PC-9 (cell line): ENCODE measurements at regions not wholly inside any gene's neighbourhood (a gene's known extent, or its start where the extent isn't known, plus 50 kb on each side); places are given as distances from the start of the nearest gene placed in this dataset.

ENCODE experiments used
- BruUV-seq: library from RNA; stranded (reverse); fragments of 400-500 nt; replicated peaks from 2 replicates; lab custom pipeline; 2021; lab: Mats Ljungman, UMichigan
- CTCF ChIA-PET: fragments of 300-600 bp; sonication (Branson Sonifier 250); formaldehyde crosslinking; loops from one replicate; lab custom pipeline; 2022; ENCODE audit warnings: antibody characterized with exemption; lab: Charles Lee
- POLR2A ChIA-PET: fragments of 300-600 bp; sonication (Branson Sonifier 250); formaldehyde crosslinking; loops from one replicate; lab custom pipeline; 2022; ENCODE audit warnings: antibody characterized with exemption; ENCODE audit not compliant: unreplicated experiment; lab: Charles Lee
- DNase-seq, 2 experiments: peaks; one replicate each; pipeline versions ENCODE4 v3.0.0 to v3.0.0-alpha.2; 2015 to 2022; ENCODE audit warnings: mixed read lengths in 1 of 2
- H2AFZ ChIP-seq: fragments of 200-600 bp; sonication (generic); 2 replicates; pipeline ENCODE4 v1.8.1; 2017; ENCODE audit warnings: antibody characterized with exemption
- H3F3A ChIP-seq: fragments of 200-600 bp; sonication (generic); 2 replicates; pipeline ENCODE4 v1.8.1; 2017; ENCODE audit warnings: antibody characterized with exemption, mild to moderate bottlenecking, low read depth; ENCODE audit not compliant: insufficient read depth
- H3K27ac ChIP-seq: fragments of 200-600 bp; sonication (generic); 2 replicates; pipeline ENCODE4 v1.6.1; 2016; ENCODE audit warnings: mixed run types
- H3K27me3 ChIP-seq: fragments of 200-600 bp; sonication (generic); 2 replicates; pipeline ENCODE4 v1.6.1; 2016; ENCODE audit warnings: low read depth, mixed run types; ENCODE audit not compliant: insufficient read depth
- H3K36me3 ChIP-seq: fragments of 200-600 bp; sonication (generic); 2 replicates; pipeline ENCODE4 v1.6.1; 2016; ENCODE audit warnings: low read depth, mixed run types
- H3K4me1 ChIP-seq: fragments of 200-600 bp; sonication (generic); replicated peaks from 2 replicates; pipeline ENCODE4 v1.6.1; 2016; ENCODE audit warnings: mixed run types; ENCODE audit not compliant: insufficient read depth
- H3K4me2 ChIP-seq: fragments of 200-600 bp; sonication (generic); 2 replicates; pipeline ENCODE4 v1.6.1; 2017; ENCODE audit warnings: mixed run types
- H3K4me3 ChIP-seq: fragments of 200-600 bp; sonication (generic); 2 replicates; pipeline ENCODE4 v1.6.1; 2016; ENCODE audit warnings: mixed run types
- H3K79me2 ChIP-seq: fragments of 200-600 bp; sonication (generic); 2 replicates; pipeline ENCODE4 v1.6.1; 2017; ENCODE audit warnings: low read depth, mixed run types
- H3K9me2 ChIP-seq: fragments of 200-600 bp; sonication (generic); 2 replicates; pipeline ENCODE4 v1.8.1; 2017; ENCODE audit warnings: mild to moderate bottlenecking; ENCODE audit not compliant: insufficient read depth
- H3K9me3 ChIP-seq: fragments of 200-600 bp; sonication (generic); 2 replicates; pipeline ENCODE4 v1.8.1; 2016; ENCODE audit warnings: low read depth; ENCODE audit not compliant: insufficient read depth
- H4K20me1 ChIP-seq: fragments of 200-600 bp; sonication (generic); 2 replicates; pipeline ENCODE4 v1.8.1; 2017; ENCODE audit not compliant: insufficient read depth
- CTCF ChIP-seq: fragments of 200-600 bp; sonication (generic); conservative IDR thresholded peaks from 2 replicates; pipeline ENCODE4 v1.6.1; 2017; ENCODE audit warnings: mixed run types, antibody characterized with exemption, mild to moderate bottlenecking, moderate library complexity
- EZH2 ChIP-seq: fragments of 200-600 bp; sonication (generic); IDR thresholded peaks from 2 replicates; pipeline ENCODE4 v1.8.0; 2017; ENCODE audit warnings: antibody characterized with exemption, low read depth
- intact Hi-C: fragments of 100-400 bp; cut with micrococcal nuclease; formaldehyde crosslinking; loops from one replicate; pipeline ENCODE4 v1.10.0; 2022; ENCODE audit not compliant: unreplicated experiment

DNA sequence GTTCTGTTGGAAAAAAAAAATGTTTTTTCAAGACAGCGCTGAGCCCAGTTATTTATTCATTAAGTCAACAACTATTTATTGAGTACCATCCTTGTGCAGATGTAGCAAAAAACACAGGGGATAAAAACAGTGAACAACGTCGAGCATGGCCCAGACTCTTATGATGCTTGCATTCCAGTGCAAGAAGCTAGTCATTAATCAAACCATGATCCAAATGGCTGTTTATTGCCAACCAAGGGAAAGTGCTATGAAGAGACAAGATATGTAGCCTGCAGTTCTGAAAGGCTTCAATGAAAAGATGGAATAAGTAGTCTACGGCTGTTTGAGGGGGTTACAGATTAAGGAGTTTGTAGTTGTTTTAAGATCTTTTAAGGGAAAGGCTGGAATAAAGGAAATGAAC is 262.3 kb downstream of the NEBL start:
- Histone ChIP-seq H3K9me3 (no peaks in the 10 kb centered on the region), H3K27me3 (no peaks in the 10 kb centered on the region), H3K36me3 (no peaks in the 10 kb centered on the region), H3K4me3 (no peak overlapping the region), H3K4me1 (no peaks in the 10 kb centered on the region), H4K20me1 (no peaks in the 10 kb centered on the region), H3K27ac (no peak overlapping the region), H2AFZ (no peak overlapping the region), H3K79me2 (no peaks in the 10 kb centered on the region), H3K4me2 (no peak overlapping the region), H3F3A (no peaks in the 10 kb centered on the region), H3K9me2 (no peaks in the 10 kb centered on the region)
- intact Hi-C loops: no loop called here
- CTCF ChIA-PET: no interaction called here
- TF ChIP-seq EZH2 (no peak), CTCF (no peak)
- no TSS peak for BruUV-seq
- POLR2A ChIA-PET: no interaction called here
- DNase-seq: no peak

- no peaks in the 10 kb centered on the region for H3K9me2 ChIP-seq
- no peak overlapping the region for H3K27ac ChIP-seq
- DNase-seq: no peak
- no peaks in the 10 kb centered on the region for H3K9me3 ChIP-seq
- no peaks in the 10 kb centered on the region for H3K27me3 ChIP-seq
- POLR2A ChIA-PET: no interaction called here
- intact Hi-C loops: no loop called here
- H2AFZ ChIP-seq: no peak overlapping the region
- H3K4me1 ChIP-seq: no peaks in the 10 kb centered on the region
- H3K36me3 ChIP-seq: no peaks in the 10 kb centered on the region
- no peaks in the 10 kb centered on the region for H4K20me1 ChIP-seq
- no peak for TF ChIP-seq EZH2
- no peak for TF ChIP-seq CTCF
- no peak overlapping the region for H3K4me3 ChIP-seq
- H3F3A ChIP-seq: no peaks in the 10 kb centered on the region
- no peaks in the 10 kb centered on the region for H3K79me2 ChIP-seq
- no TSS peak for BruUV-seq
- H3K4me2 ChIP-seq: no peak overlapping the region
- CTCF ChIA-PET: no interaction called here
Observed at GRCh38 chr10:20633714-20634113, 263.4 kb downstream of the NEBL start.

DNA sequence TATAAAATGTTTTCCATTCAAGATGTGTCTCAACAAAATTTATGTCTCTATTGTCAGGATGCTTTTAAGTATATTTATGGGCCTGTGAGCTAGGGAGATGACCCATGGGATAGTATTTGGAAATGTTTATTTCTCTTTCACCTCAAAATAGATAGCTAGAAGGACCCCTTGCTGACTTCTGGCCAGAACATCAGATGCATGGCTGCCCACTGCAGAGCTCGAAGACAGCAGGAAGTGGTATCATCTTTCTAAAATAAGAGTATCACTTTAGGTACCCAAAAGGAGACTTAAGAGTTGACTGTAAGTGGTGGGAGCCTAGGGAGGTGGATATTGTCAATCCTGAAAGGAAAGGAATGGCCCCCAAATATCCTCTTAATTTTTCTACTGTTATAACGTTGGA is 264.4 kb downstream of the NEBL start:
- CTCF ChIA-PET: no interaction called here
- Histone ChIP-seq H3K27me3 (no peaks in the 10 kb centered on the region), H3K79me2 (no peaks in the 10 kb centered on the region), H3K9me3 (no peaks in the 10 kb centered on the region), H3K36me3 (no peaks in the 10 kb centered on the region), H3K4me2 (no peak overlapping the region), H3F3A (no peaks in the 10 kb centered on the region), H3K27ac (no peak overlapping the region), H2AFZ (no peak overlapping the region), H3K4me1 (no peaks in the 10 kb centered on the region), H4K20me1 (no peaks in the 10 kb centered on the region), H3K4me3 (no peak overlapping the region), H3K9me2 (no peaks in the 10 kb centered on the region)
- no peak for DNase-seq
- POLR2A ChIA-PET: no interaction called here
- no peak for TF ChIP-seq EZH2
- no peak for TF ChIP-seq CTCF
- intact Hi-C loops: no loop called here
- no TSS peak for BruUV-seq
